ENCODE measurements at regions not wholly inside any gene's neighbourhood (a gene's known extent, or its start where the extent isn't known, plus 50 kb on each side); places are given as distances from the start of the nearest gene placed in this dataset.
"Not testable (repeated sequence)": the region's sequence is repeated elsewhere in the genome, so short reads cannot be mapped to it uniquely, and the experiment has no call there.

DNA sequence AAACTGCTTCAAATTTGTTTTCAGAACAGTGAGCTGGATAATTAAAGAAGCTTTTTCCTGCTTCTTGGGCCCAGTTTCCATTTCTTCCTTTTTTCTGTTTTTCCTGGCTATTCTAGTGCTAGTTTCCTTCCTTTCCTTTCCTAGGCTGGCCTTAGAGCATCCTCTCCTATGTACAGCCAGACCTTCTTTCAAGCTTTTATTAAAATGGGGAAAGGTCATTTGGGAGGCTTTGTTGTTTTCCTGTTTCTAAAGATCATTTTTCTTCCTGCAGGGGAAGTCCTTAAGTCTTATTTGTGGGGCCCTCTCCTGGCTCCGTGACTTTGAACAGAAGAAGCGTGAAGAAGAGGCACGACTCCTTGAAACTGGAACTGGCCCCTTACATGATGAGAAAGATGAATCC lies 85.2 kb upstream of the PZP start:
- POLR2A ChIA-PET; DNase-seq (ENCODE audit: low spot score); H2AFZ ChIP-seq (ENCODE audit: low read length); H3K4me2 ChIP-seq (ENCODE audit: low read depth, low read length); H3K27ac ChIP-seq (ENCODE audit: extremely low read length, insufficient read depth, low read length); H3K36me3 ChIP-seq (replicated peaks in 1 of 2; ENCODE audit: control insufficient read depth in 1 of 2, insufficient read depth in 2 of 2, low read length in 2 of 2); intact Hi-C loops (cut with micrococcal nuclease; ENCODE audit: unreplicated experiment); H4K20me1 ChIP-seq (ENCODE audit: insufficient read depth, low read length); ATAC-seq; H3K4me1 ChIP-seq (ENCODE audit: insufficient read depth, low read length); BruUV-seq (replicated peaks); FAIRE-seq; in situ Hi-C loops (cut with HindIII; ENCODE audit: extremely low pct_ligation_motif_present, low pct_unique_long_range_greater_than_20kb); H3K27me3 ChIP-seq (ENCODE audit: control insufficient read depth in 1 of 2, insufficient read depth in 2 of 2, low read length in 2 of 2); H3K9ac ChIP-seq (ENCODE audit: insufficient read depth, low read depth, low read length); H3K79me2 ChIP-seq (ENCODE audit: insufficient read depth, low read length); H3K4me3 ChIP-seq (replicated peaks in 1 of 3; ENCODE audit: insufficient read depth in 1 of 3, low read depth in 2 of 3, low read length in 3 of 3); CTCF ChIA-PET (ENCODE audit: low intra/inter-chr PET ratio, low total read pairs); H3K9me3 ChIP-seq (ENCODE audit: low read length): not testable (repeated sequence)
- no CpG with 5 or more reads among the region's 3 CpGs for WGBS (ENCODE audit: low lambda C conversion rate)

DNA sequence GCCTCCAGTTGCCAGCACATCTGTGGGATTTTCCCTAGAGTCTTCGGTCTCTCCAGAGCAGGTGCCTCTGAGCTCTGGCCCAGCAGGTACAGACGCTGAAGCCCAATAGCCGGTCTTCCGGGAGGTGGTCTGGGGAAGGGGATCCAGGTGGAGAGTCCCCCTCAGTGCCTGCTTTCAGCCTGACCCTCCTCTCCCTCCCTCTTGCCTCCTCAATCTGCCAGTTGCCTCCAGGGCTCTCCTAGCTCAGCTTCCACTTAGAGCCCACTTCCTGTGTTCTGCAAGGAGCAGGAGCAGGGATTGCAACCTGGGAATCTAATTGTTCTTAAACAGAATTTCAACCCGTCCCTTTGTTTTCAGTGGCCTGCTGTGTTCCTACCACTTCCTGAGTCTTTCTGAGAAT lies 81.8 kb upstream of the PZP start:
- ATAC-seq; H3K36me3 ChIP-seq (replicated peaks in 1 of 2; ENCODE audit: control insufficient read depth in 1 of 2, insufficient read depth in 2 of 2, low read length in 2 of 2); CTCF ChIA-PET (ENCODE audit: low intra/inter-chr PET ratio, low total read pairs): not testable (repeated sequence)

DNA sequence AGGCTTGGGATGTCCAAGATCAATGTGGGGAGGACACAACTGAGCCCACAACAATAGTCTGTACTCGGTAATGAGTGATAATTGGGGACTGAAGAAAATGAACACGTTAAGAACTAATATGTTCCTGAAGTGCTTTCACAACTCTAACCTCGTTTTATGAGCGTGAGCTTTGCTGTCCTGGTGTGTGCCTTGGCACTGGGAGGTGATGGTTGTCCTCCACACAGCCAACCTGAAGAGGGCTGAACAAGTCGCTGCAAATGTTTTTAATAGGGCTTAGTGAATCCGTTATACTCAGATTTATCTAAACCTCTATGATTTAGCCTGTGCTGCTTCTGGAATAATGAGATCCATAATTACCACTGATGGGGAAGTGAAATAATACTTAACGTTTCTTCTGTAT lies 76.5 kb upstream of the PZP start:
- intact Hi-C loops (cut with micrococcal nuclease; ENCODE audit: unreplicated experiment) = loop anchor here (10.0 kb wide), 1 partner anchor 170 kb away; the partner anchor contains the start of gene A2M
- CTCF ChIA-PET (ENCODE audit: low intra/inter-chr PET ratio, low total read pairs); BruUV-seq (replicated peaks); in situ Hi-C loops (cut with HindIII; ENCODE audit: extremely low pct_ligation_motif_present, low pct_unique_long_range_greater_than_20kb); POLR2A ChIA-PET; H3K9me3 ChIP-seq (ENCODE audit: low read length); H3K4me1 ChIP-seq (ENCODE audit: insufficient read depth, low read length); H3K79me2 ChIP-seq (ENCODE audit: insufficient read depth, low read length); H3K36me3 ChIP-seq (replicated peaks in 1 of 2; ENCODE audit: control insufficient read depth in 1 of 2, insufficient read depth in 2 of 2, low read length in 2 of 2); DNase-seq (ENCODE audit: low spot score); H2AFZ ChIP-seq (ENCODE audit: low read length); H4K20me1 ChIP-seq (ENCODE audit: insufficient read depth, low read length); FAIRE-seq; H3K27me3 ChIP-seq (ENCODE audit: control insufficient read depth in 1 of 2, insufficient read depth in 2 of 2, low read length in 2 of 2): not testable (repeated sequence)
- Histone ChIP-seq H3K9ac (ENCODE audit: insufficient read depth, low read depth, low read length) (peak overlapping the region; percentile 65; the same call in 1 of the 2 replicates), H3K4me3 (replicated peaks in 1 of 3; ENCODE audit: insufficient read depth in 1 of 3, low read depth in 2 of 3, low read length in 3 of 3) (peak overlapping the region in 2 of 3 experiments; percentile 60 to 69; a peak in 4 of 6 replicates), H3K4me2 (ENCODE audit: low read depth, low read length) (peak overlapping the region; percentile 58), H3K27ac (ENCODE audit: extremely low read length, insufficient read depth, low read length) (peak overlapping the region; percentile 76)
- 0% methylated on average over 1 of the region's 7 CpGs for WGBS (ENCODE audit: low lambda C conversion rate)
- ATAC-seq = peak; percentile 37

More for the DNA sequence above, 81.8 kb upstream of the PZP start:
- H2AFZ ChIP-seq (ENCODE audit: low read length); H3K27ac ChIP-seq (ENCODE audit: extremely low read length, insufficient read depth, low read length); H4K20me1 ChIP-seq (ENCODE audit: insufficient read depth, low read length); POLR2A ChIA-PET; H3K27me3 ChIP-seq (ENCODE audit: control insufficient read depth in 1 of 2, insufficient read depth in 2 of 2, low read length in 2 of 2); H3K4me1 ChIP-seq (ENCODE audit: insufficient read depth, low read length); FAIRE-seq; H3K9me3 ChIP-seq (ENCODE audit: low read length); H3K79me2 ChIP-seq (ENCODE audit: insufficient read depth, low read length); BruUV-seq (replicated peaks); DNase-seq (ENCODE audit: low spot score); H3K4me3 ChIP-seq (replicated peaks in 1 of 3; ENCODE audit: insufficient read depth in 1 of 3, low read depth in 2 of 3, low read length in 3 of 3); H3K4me2 ChIP-seq (ENCODE audit: low read depth, low read length); H3K9ac ChIP-seq (ENCODE audit: insufficient read depth, low read depth, low read length); in situ Hi-C loops (cut with HindIII; ENCODE audit: extremely low pct_ligation_motif_present, low pct_unique_long_range_greater_than_20kb): not testable (repeated sequence)
- WGBS (ENCODE audit: low lambda C conversion rate) = 80% methylated on average over 1 of the region's 5 CpGs
- intact Hi-C loops (cut with micrococcal nuclease; ENCODE audit: unreplicated experiment) = loop anchor here (10.0 kb wide), 1 partner anchor 175 kb away; the partner anchor contains the start of gene A2M
